Amygdala (tissue), 56 donors: ENCODE measurements at regions not wholly inside any gene's neighbourhood (a gene's known extent, or its start where the extent isn't known, plus 50 kb on each side); places are given as distances from the start of the nearest gene placed in this dataset.
"Not testable (repeated sequence)": the region's sequence is repeated elsewhere in the genome, so short reads cannot be mapped to it uniquely, and the experiment has no call there.

ENCODE experiments used
- DNase-seq, 56 donors: peaks; one replicate each; lab custom pipeline; 2025; lab: John Stamatoyannopoulos, UW

DNA sequence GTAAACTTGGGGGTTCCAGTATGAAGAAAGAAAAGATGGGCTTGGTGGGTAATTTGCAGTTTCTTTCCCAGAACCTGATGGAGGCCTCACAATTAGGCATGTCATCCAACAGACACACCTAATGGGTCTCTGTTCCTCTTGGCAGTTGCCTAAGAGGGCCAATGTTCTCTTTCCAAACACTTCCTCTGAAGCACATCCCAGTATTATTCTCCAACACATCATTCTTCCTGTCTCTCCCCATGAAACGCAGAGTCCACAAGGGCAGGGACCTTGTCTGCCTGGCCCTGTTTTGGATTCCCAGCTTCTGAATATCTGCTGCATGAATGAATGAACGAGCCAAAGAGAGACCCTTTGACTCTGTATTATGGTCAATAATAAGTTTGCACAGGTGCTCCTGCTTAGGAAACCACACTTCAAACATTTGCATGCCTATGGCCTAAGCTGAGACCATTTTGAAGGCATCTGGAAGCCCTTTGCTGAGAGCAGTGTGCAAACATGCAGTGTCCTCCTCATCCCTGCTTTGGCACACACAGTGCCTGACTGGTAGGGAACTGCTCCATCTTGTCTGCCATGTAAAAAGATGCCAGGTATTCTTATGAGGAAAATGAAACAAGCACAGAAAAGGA is 100.9 kb upstream of the CHST15 start:
- no peak for DNase-seq

DNA sequence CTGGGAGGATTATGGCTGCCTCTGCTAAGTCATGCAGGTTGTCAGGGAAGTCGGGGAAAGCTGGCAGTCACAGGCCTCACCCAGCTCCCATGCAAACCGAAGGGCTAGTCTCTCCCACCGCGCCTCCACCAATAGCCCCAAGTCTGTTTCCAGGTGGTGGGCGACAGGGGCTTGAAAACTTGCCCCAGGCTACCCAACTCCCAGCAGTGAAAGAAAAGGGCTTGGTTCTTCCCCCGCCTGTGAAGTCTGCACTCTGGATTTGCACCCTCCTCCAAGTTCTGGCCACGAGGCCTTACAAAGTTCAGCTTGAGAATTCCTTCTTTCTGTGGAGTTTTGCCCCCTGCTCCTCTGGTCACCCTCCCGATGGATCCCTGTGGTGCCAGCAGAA is 99.9 kb upstream of the CHST15 start:
- DNase-seq, result no peak

DNA sequence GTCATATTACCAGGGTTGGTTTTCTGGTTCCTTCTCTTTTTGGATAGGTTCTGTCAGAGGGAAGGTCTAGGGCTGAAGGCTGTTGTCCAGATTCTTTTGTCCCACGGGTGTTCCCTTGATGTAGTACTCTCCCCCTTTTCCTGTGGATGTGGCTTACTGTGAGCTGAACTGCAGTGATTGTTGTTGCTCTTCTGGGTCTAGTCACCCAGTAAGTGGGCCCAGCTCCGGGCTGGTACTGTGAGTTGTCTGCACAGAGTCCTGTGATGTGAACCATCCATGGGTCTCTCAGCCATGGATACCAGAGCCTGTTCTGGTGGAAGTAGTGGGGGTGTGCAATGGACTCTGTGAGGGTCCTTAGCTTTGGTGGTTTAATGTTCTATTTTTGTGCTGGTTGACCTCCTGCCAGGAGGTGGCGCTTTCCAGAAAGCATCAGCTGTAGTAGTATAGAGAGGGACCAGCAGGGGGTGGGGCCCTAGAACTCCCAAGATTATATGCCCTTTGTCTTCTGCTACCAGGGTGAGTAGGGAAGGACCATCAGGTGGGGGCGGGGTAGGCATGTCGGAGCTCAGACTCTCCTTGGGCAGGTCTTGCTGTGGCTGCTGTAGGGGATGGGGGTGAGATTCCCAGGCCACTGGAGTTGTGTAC is 99.4 kb upstream of the CHST15 start:
- DNase-seq, result not testable (repeated sequence)

DNA sequence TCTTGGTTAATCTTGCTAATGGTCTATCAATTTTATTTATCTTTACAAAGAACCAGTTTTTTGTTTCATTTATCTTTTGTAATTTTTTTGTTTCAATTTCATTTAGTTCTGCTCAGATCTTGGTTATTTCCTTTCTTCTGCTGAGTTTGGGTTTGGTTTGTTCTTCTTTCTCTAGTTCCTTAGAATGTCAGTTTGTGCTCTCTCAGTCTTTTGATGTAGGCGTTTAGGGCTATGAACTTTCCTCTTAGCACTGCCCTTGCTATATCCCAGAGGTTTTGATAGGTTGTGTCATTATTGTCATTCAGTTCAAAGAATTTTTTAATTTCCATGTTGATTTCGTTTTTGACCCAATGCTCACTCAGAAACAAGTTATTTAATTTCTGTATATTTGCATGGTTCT is 97.1 kb upstream of the CHST15 start:
- DNase-seq, result not testable (repeated sequence)

DNA sequence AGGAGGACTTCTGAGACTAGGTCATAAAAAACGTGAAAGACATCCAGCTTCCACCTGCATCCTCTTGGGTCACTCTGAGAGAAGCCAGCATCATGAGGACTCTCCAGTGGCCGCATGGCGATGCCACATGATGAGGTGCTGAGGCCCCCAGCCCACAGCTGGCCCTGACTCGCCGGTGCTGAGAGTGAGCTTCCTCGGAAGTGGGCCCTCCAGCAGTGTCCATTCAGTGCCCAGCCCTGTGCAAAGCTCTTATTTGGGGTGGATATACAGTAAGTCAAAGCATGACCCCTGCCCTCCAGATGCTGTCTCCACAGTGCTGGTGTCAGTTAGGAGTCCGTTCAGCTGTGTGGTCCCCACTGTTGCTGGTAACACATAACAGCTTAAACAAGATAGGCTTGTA is 93.6 kb upstream of the CHST15 start:
- no peak for DNase-seq

DNA sequence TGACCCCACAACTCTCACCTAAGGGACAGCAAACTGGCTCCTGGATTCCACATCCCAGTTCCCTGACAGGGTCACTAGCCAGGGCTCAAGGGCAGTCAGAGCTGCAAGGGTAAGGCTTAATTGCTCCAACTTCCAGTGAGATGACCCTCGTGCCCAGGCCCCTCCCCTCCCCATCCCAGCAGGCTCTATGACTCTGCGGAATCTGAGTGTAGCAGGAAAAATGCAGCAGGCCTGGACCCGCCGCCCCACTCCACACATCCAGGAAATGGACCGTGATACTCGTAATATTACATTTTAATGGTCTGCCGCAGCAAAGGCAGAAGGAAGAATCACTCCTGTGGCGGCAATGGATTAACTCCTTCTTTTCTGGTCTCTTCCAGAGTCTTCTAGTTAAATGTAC is 91.7 kb upstream of the CHST15 start:
- no peak for DNase-seq

DNA sequence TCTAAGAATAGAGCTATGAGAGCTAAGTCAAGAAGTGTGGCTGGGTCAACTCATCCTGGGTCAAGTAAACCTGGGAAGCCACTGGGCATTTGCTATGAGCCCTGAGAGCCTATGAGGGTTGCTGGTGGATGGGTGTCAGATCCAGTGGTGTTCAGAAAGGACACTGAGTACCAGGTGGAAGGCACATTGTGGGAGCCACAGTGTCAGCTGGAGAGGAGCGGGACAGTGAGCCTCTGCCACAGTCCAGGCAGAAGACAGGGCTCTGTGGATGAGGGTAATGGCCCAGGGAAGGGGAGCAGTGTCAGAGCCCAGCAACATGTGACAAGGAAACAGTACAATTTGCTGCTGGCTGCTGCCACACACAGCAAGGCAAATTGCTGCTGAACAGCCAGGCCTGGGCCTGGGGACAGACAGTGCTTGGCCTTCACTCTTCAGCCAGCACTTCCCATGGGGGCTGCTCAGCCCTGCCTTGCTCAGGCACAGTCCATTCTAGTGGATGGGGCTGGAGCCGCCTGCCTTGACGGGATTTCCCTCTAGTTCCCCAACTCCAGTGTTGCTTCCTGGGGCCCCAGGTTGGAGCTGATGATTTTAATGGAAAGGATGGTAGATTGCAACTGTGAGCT is 90.9 kb upstream of the CHST15 start:
- DNase-seq, result no peak

DNA sequence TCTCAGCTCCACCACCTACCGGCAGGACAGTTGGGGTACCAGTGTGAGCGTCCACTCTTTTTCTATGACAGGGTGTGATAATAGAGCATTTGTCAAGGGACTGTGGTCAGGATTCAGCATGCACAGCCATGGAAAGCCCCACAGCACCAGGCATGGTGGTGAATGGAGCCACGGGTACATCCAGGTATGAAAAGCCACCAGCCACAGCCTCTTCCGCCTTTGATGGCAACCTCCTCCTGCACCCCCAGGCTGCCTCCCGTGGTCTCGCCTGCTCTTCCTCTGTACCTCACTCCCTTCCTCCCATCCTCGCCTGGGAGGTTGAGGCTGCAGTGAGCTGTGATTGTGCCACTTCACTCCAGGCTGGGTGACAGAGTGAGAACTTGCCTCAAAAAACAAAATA is 90.2 kb upstream of the CHST15 start:
- DNase-seq, result no peak

DNA sequence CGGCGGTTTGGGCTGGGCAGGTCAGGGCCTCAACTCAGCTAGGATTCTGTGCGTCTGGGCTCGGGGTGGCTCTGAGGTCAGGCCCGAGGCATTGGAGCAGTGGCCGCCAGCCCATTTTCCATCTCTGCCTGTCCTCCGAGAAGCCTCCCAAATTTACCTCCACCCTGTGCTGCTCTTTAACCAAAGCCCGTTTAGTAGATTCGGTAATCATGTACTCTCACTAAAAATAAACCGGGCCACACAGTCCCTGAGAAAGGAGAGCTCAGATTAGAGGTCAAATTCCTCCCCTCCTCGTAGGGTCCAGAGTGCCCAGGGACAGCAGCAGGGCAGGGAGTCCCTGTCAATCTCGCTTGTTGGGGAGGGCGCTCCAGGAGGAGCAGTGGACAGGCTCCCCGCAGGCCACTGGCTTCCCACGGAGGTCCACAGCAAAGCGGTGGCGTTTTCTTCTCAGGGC is 88.7 kb upstream of the CHST15 start:
- DNase-seq, result no peak

DNA sequence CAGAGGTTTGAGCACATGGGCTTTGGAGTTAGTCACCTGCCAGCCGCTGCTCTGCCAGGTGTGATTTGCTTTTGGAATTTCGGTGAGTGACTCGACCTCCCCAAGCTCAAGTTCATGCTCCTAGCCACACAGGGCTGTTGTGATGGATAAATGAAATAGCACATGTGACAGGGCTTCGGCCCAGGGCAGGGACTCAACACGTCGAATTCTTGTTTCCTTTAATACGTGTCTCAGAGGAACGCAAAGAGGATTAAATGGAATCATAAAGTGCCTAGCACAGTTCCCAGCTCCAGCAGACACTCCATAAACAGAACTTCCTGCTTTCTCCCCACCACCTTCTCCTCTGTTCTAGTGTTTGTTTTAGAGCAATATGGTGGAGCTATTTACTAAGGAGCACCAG is 88.3 kb upstream of the CHST15 start:
- no peak for DNase-seq

DNA sequence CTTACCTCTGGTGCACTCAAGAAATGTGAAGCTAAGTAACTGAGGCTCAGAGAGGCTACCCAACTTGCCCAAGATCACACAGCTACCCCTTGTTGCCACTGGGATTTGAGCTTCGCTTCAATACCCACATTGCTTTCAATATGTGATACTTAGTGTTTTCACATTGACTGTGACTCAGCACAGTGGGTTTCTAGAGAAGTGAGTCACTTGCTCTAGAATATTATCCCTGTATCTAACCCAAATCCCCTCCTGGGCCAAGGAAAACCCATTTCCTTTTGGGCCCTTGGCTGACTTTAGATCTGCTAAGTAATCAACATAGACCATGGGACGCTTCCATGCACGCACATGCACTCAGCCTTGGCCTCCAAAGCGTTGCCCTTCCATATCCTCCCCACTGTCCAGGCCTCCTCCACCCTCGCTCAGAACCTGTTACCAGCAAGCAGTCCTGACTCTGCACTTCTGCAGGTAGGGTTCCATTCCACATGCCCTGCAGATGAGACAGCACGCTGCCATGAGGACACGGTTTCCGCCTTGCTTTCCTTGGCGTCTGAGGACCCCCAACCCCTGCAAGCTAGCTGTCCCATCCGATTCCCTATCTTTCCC is 87.7 kb upstream of the CHST15 start:
- no peak for DNase-seq

DNA sequence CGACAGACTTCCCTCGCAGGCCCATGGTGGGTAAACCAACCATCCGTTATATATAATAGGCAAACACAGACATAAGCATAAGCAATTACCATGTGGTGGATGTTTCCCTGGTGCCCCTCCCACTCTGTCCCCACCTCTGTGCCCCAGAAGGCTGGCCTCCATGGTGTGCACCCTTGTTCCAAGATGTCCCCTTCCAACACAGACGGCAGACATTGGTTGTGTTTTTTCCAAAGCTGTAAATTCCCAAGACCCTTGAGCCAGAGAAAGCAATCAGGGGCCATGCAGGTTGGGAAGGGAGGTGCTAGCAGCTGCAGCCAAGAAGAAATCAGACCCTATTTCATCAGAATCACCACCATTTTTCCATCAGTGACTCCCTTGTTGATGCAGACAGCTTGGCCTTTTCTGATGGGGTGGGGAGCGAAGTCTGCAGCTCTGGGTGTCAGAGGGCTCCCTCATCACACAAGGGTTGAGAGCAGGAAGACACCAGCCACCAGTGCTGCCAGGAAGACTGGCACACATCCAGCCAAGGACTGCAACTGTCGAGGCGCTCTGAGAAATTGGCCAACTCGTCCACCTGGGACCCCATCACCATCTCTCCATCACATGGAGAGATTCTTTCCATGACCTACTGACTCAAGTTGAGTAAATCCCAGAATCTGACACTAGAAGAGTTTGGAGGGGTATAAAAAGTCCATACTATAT is 86.8 kb upstream of the CHST15 start:
- DNase-seq, result no peak

DNA sequence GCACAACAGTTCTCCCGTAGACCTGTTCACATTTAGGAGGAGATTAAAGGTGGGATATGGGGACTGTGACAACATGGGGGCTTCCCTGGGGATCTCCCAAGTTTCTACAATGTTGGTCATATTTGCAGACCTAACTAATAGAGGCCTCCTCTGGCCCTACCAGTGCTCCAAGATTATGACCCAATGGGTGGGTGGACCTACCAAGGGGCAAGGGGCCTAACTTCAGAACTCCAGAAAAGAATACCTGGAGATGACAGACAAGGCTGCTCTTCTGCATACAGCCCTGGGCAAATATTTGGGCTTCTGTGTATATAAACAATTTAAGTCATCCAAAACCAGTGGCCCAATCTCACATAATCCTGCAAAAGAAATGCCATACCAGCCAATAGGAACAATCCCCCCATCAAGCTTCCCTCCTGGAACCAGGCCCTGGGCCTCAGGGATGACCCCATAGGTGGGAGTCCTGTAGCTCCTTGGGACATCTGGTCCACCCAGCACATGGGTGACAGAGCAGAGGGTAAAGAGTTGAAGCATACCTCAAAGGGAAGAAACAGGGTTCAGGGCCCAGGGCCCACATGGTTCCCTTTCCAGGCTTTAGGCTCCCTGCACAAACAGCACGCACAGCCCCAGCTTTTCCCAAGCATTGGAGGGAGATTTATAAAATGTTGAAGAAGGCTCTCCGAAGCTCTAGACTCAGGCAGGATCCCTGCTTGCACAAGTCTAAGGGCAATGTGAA is 86.1 kb upstream of the CHST15 start:
- no peak for DNase-seq

DNA sequence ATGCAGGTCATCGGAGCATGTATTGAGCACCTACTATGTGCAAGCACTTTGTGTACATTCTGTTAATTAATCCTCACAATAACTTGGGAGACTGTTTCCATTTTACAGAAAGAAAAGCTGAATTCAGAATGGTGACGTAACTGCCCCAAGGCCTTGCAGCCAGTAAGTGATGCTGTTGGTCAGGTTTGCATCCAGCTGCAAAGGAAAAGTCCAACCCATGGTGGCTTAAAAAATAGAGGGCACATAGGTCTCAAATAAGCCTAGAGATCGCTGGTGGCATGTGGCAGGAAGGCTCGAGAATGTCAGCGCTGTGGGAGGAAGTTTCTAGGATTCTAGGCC is 83.8 kb upstream of the CHST15 start:
- DNase-seq, result no peak

DNA sequence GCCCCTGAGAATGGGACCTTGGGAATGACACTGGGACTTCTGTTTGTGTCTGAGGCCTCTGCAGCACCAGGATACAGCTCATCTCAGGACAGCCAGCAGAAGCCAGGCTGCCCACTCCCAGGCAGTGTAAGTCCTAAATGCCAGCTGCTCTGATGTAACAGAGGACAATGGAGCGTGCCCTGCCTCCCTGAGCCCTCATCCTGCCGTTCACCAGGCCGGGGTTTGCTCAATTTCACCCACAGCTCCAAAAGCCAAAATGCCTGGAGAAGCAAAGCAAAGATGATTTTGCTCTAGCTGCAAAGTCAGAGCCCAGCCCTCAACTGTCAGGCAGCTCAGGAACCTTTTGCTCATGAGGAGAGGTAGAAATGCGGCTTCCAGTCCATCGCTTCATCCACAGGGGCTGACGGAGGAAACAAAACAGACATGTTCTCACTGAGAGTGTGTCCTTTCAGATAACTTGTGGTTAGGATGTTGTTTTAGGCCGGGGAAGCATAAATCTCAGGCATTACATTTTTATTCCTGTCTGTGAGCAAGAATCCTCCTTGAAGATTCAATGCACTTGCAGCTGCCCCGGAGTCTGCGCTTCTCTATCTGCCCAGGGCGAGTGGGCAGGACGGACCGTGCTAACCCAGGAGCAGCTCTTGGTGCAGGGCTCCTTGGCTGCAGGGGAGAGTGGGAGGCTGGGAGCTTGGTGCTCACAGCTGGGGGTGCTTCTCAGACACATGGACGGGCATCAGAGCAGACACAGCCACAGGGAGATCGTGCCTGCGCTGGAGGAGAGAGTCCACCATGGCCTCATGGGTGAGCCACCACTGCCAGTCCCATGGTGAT is 83.2 kb upstream of the CHST15 start:
- no peak for DNase-seq

DNA sequence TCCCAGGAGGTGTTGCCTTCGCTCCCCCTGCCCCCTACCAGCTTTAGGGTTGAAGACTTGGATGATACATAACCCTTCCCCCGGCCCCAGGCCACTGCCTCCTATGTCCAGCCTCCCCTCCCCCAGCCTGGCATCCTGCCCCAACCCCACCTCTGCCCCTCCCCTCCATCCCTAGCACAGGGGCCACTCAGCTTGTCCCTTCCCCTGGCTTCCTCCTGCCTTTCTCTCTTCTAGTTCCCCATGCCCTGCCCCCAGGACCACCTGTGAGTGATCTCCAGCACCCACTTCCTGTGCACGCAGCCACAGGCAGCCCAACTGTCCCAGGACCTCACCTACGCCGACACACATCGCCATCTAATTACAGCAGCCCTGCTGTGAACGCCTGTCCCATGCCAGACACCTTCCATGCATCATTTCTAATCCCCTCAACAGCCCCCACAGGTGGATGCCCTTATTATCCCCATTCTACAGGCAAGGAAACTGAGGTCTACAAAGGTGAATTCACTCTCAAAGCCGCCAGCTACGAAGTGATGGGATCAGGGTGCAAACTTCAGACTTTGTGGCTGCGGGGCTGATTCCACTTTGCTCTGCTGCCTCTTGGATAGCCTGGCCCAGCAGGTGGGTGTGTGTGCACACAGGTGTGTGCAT is 82.4 kb upstream of the CHST15 start:
- DNase-seq, result no peak

DNA sequence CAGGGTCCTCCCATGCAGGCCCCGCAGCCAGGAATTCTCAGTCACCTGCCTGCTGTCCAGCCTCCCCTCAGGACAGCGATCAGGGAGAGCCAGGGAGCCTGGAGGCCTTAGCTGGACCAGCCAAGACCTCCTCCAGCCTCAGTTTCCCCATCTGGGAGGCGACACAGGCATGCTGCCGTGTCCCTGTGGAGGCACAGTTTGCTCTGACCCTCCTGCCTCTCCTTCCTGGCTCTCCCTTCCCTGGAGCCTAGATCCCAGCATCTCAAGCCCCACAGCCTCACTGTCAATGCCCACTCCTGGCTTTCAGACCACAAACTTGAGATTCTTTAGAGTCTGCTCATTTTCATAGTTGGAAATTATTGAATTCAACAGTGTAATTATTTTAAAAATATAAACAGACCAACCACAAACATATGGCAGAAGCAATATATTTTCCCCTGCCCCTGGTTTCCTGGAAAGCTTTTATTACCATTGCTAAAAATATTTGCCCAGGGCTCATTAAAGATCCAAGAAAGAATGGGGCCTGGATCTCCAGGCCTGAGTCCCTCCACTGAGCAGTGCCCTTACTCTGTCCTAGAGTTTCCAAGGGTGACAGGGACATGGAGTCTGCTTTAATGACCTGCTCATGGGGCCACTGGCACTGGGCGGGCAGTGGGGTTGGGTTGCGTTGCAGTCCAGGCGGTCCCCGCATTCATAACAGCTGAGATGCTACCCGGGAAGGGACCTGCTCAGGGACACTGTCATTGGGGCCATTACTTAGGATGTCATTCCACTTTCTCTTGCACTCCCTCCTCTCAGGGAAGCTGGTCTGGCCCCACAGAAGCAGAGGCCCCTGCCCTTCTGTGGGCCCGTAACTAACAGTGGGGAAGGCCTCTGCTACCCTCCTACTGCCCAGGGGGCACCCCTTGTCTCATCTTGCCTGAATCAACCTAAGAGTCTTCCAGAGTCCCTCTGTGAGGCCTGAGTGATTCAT is 81.6 kb upstream of the CHST15 start:
- DNase-seq, result no peak

DNA sequence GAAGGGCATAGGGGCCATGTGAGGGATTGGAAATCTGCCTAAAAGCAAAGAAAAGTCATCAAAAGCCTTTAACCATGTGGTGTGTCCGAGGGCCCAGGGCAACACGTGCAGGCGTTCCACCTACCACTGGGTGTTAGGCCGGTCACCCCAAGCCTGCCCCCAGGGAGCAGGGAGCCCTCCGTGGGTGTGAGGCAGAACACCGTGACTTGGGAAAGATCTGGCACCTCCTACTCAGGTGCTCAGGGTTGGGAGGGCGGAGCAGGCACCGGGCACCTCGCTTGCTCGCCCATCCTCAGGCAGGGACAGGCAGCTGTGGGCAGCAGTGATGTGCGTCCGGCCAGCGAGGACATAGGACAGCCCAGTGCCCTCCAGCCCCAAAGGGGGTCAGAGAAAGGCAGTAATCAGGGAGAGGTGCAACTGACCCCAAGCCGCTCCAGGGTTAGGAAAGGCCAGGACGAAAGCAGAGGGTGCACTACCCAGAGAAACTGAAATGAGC is 80.7 kb upstream of the CHST15 start:
- DNase-seq, result no peak
